HG02571 (cell line): ENCODE measurements at regions not wholly inside any gene's neighbourhood (a gene's known extent, or its start where the extent isn't known, plus 50 kb on each side); places are given as distances from the start of the nearest gene placed in this dataset.

Experiments used
- ATAC-seq: cut with Tn5 transposase; IDR thresholded peaks from one replicate; pipeline ENCODE4 v1.9.1; 2021; ENCODE audit warnings: mild to moderate bottlenecking, moderate library complexity; ENCODE audit not compliant: unreplicated experiment

- no peak for ATAC-seq
These were observed 170.5 kb downstream of the GPX5 start for GRCh38 chr6:28696167-28696566.

GRCh38 chr6:28696682-28697081 lies 171.0 kb downstream of the GPX5 start:
- ATAC-seq: no peak

- no peak for ATAC-seq
These were observed 182.0 kb downstream of the GPX5 start for GRCh38 chr6:28707387-28708282.

- no peak for ATAC-seq
These were observed 184.0 kb downstream of the GPX5 start for GRCh38 chr6:28709478-28710349.

GRCh38 chr6:28710466-28711191 lies 184.9 kb downstream of the GPX5 start:
- ATAC-seq: no peak

- no peak for ATAC-seq
These were observed 185.6 kb downstream of the GPX5 start for GRCh38 chr6:28711325-28711724.

- no peak for ATAC-seq
These were observed 186.2 kb downstream of the GPX5 start for GRCh38 chr6:28711788-28712341.

GRCh38 chr6:28712982-28713381 lies 187.3 kb downstream of the GPX5 start:
- ATAC-seq: no peak

GRCh38 chr6:28719275-28719940 lies 193.7 kb downstream of the GPX5 start:
- no peak for ATAC-seq

GRCh38 chr6:28720357-28721231 lies 194.9 kb downstream of the GPX5 start:
- no peak for ATAC-seq

- ATAC-seq: no peak
These were observed 195.7 kb downstream of the GPX5 start for GRCh38 chr6:28721372-28721771.

- no peak for ATAC-seq
These were observed 198.7 kb downstream of the GPX5 start for GRCh38 chr6:28724395-28724794.

GRCh38 chr6:28725274-28725809 lies 198.4 kb downstream of the TRIM27 start:
- ATAC-seq: no peak

- ATAC-seq: no peak
These were observed 197.9 kb downstream of the TRIM27 start for GRCh38 chr6:28725890-28726348.

GRCh38 chr6:28726569-28727309 lies 197.0 kb downstream of the TRIM27 start:
- no peak for ATAC-seq

- ATAC-seq: no peak
These were observed 196.1 kb downstream of the TRIM27 start for GRCh38 chr6:28727559-28728211.

GRCh38 chr6:28729501-28730402 lies 194.0 kb downstream of the TRIM27 start:
- no peak for ATAC-seq
